ENCODE measurements at regions not wholly inside any gene's neighbourhood (a gene's known extent, or its start where the extent isn't known, plus 50 kb on each side); places are given as distances from the start of the nearest gene placed in this dataset.

- Mint-ChIP-seq H3K36me3 (peaks cover 5% of the 10 kb centered on the region), H3K9me3 (no peaks in the 10 kb centered on the region), H3K4me3 (peak overlapping the region; percentile 45), H3K27ac (peak overlapping the region in 1 of 2 donors; percentile 64), H3K4me1 (ENCODE audit: low read depth in 2 of 2) (peaks cover 55 to 56% of the 10 kb centered on the region in 2 donors), H3K27me3 (peaks cover 0 to 13% of the 10 kb centered on the region in 2 donors)
- ATAC-seq (no peak), DNase-seq (ENCODE audit: low spot score) (no peak)
Measured at GRCh38 chr20:50335866-50336265, 145.2 kb downstream of the CEBPB start.

GRCh38 chr20:50336661-50337060, 146.0 kb downstream of the CEBPB start:
- H3K27me3 Mint-ChIP-seq = peaks cover 0 to 9% of the 10 kb centered on the region in 2 donors
- H3K27ac Mint-ChIP-seq = peak overlapping the region in 1 of 2 donors; percentile 64
- no peak for DNase-seq (ENCODE audit: low spot score)
- H3K36me3 Mint-ChIP-seq = peaks cover 5% of the 10 kb centered on the region
- H3K4me3 Mint-ChIP-seq = peak overlapping the region; percentile 45
- ATAC-seq = no peak
- no peaks in the 10 kb centered on the region for H3K9me3 Mint-ChIP-seq
- peaks cover 54 to 59% of the 10 kb centered on the region in 2 donors for H3K4me1 Mint-ChIP-seq (ENCODE audit: low read depth in 2 of 2)

- H3K4me1 Mint-ChIP-seq (ENCODE audit: low read depth in 2 of 2) = peaks cover 59 to 70% of the 10 kb centered on the region in 2 donors
Measured at GRCh38 chr20:50337521-50338466, 147.2 kb downstream of the CEBPB start.

GRCh38 chr20:50338479-50339391, 148.1 kb downstream of the CEBPB start:
- DNase-seq (ENCODE audit: low spot score) (peak; percentile 96), ATAC-seq (peak; percentile 93 to 94)
- peak overlapping the region; percentile 94 to 97 for H3K27ac Mint-ChIP-seq
- no peaks in the 10 kb centered on the region for H3K9me3 Mint-ChIP-seq
- peaks cover 66 to 74% of the 10 kb centered on the region in 2 donors for H3K4me1 Mint-ChIP-seq (ENCODE audit: low read depth in 2 of 2)
- H3K27me3 Mint-ChIP-seq = no peaks in the 10 kb centered on the region
- peak overlapping the region; percentile 86 for H3K4me3 Mint-ChIP-seq
- H3K36me3 Mint-ChIP-seq = peaks cover 5% of the 10 kb centered on the region

More at GRCh38 chr20:50337521-50338466, 147.2 kb downstream of the CEBPB start:
- peaks cover 0 to 5% of the 10 kb centered on the region in 2 donors for H3K27me3 Mint-ChIP-seq
- H3K9me3 Mint-ChIP-seq = no peaks in the 10 kb centered on the region
- H3K36me3 Mint-ChIP-seq = peaks cover 5% of the 10 kb centered on the region
- no peak for DNase-seq (ENCODE audit: low spot score)
- ATAC-seq = no peak
- H3K27ac Mint-ChIP-seq = peak overlapping the region; percentile 94 to 97
- H3K4me3 Mint-ChIP-seq = peak overlapping the region; percentile 86

- peak overlapping the region; percentile 86 for H3K4me3 Mint-ChIP-seq
- DNase-seq (ENCODE audit: low spot score) (no peak), ATAC-seq (peak in 1 of 2 donors; percentile 1)
- H3K9me3 Mint-ChIP-seq = no peaks in the 10 kb centered on the region
- peaks cover 5% of the 10 kb centered on the region for H3K36me3 Mint-ChIP-seq
- peak overlapping the region; percentile 94 to 97 for H3K27ac Mint-ChIP-seq
- H3K27me3 Mint-ChIP-seq = no peaks in the 10 kb centered on the region
- peaks cover 72 to 79% of the 10 kb centered on the region in 2 donors for H3K4me1 Mint-ChIP-seq (ENCODE audit: low read depth in 2 of 2)
Measured at GRCh38 chr20:50339466-50339901, 148.9 kb downstream of the CEBPB start.

- DNase-seq (ENCODE audit: low spot score) (no peak), ATAC-seq (no peak)
- H3K9me3 Mint-ChIP-seq = no peaks in the 10 kb centered on the region
- H3K4me3 Mint-ChIP-seq = peak overlapping the region; percentile 86
- peaks cover 3 to 5% of the 10 kb centered on the region in 2 donors for H3K27me3 Mint-ChIP-seq
- H3K27ac Mint-ChIP-seq = peak overlapping the region; percentile 94 to 97
- H3K36me3 Mint-ChIP-seq = peaks cover 5% of the 10 kb centered on the region
- H3K4me1 Mint-ChIP-seq (ENCODE audit: low read depth in 2 of 2) = peaks cover 77 to 81% of the 10 kb centered on the region in 2 donors
Measured at GRCh38 chr20:50340541-50340940, 149.9 kb downstream of the CEBPB start.

- H3K36me3 Mint-ChIP-seq = peaks cover 3% of the 10 kb centered on the region
- DNase-seq (ENCODE audit: low spot score) = no peak
- no peak overlapping the region for H3K4me3 Mint-ChIP-seq
- no peak for ATAC-seq
- peaks cover 4 to 5% of the 10 kb centered on the region in 2 donors for H3K27me3 Mint-ChIP-seq
- H3K27ac Mint-ChIP-seq = peak overlapping the region in 1 of 2 donors; percentile 76
- no peaks in the 10 kb centered on the region for H3K9me3 Mint-ChIP-seq
- H3K4me1 Mint-ChIP-seq (ENCODE audit: low read depth in 2 of 2) = peaks cover 76 to 79% of the 10 kb centered on the region in 2 donors
Measured at GRCh38 chr20:50341050-50341449, 150.4 kb downstream of the CEBPB start.

GRCh38 chr20:50341880-50342637, 151.4 kb downstream of the CEBPB start:
- Mint-ChIP-seq H3K4me1 (ENCODE audit: low read depth in 2 of 2) (peaks cover 78 to 79% of the 10 kb centered on the region in 2 donors), H3K9me3 (no peaks in the 10 kb centered on the region), H3K27me3 (peaks cover 5 to 11% of the 10 kb centered on the region in 2 donors), H3K4me3 (peak overlapping the region; percentile 22), H3K36me3 (no peaks in the 10 kb centered on the region), H3K27ac (peak overlapping the region; percentile 30 to 76)
- DNase-seq (ENCODE audit: low spot score) = no peak
- ATAC-seq = no peak

GRCh38 chr20:50342638-50343102, 152.0 kb downstream of the CEBPB start:
- ATAC-seq = no peak
- peak overlapping the region; percentile 30 to 76 for H3K27ac Mint-ChIP-seq
- H3K27me3 Mint-ChIP-seq = peaks cover 7 to 11% of the 10 kb centered on the region in 2 donors
- H3K4me1 Mint-ChIP-seq (ENCODE audit: low read depth in 2 of 2) = peaks cover 77 to 79% of the 10 kb centered on the region in 2 donors
- peak overlapping the region; percentile 3 for H3K4me3 Mint-ChIP-seq
- no peaks in the 10 kb centered on the region for H3K9me3 Mint-ChIP-seq
- H3K36me3 Mint-ChIP-seq = peaks cover under 1% of the 10 kb centered on the region
- DNase-seq (ENCODE audit: low spot score) = no peak

GRCh38 chr20:50343125-50343489, 152.5 kb downstream of the CEBPB start:
- ATAC-seq (no peak), DNase-seq (ENCODE audit: low spot score) (no peak)
- Mint-ChIP-seq H3K27me3 (peaks cover 11 to 14% of the 10 kb centered on the region in 2 donors), H3K27ac (peak overlapping the region; percentile 30 to 76), H3K4me3 (no peak overlapping the region), H3K36me3 (peaks cover 5% of the 10 kb centered on the region), H3K9me3 (no peaks in the 10 kb centered on the region), H3K4me1 (ENCODE audit: low read depth in 2 of 2) (peaks cover 77 to 79% of the 10 kb centered on the region in 2 donors)

GRCh38 chr20:50343490-50344179, 153.0 kb downstream of the CEBPB start:
- Mint-ChIP-seq H3K36me3 (peaks cover 6% of the 10 kb centered on the region), H3K4me3 (peak overlapping the region; percentile 17)
- no peak for ATAC-seq

More at GRCh38 chr20:50343490-50344179, 153.0 kb downstream of the CEBPB start:
- Mint-ChIP-seq H3K9me3 (no peaks in the 10 kb centered on the region), H3K27me3 (peaks cover 12 to 14% of the 10 kb centered on the region in 2 donors), H3K4me1 (ENCODE audit: low read depth in 2 of 2) (peaks cover 74 to 75% of the 10 kb centered on the region in 2 donors), H3K27ac (peak overlapping the region; percentile 57 to 76)
- DNase-seq (ENCODE audit: low spot score) = no peak
